ENCODE measurements at regions not wholly inside any gene's neighbourhood (a gene's known extent, or its start where the extent isn't known, plus 50 kb on each side); places are given as distances from the start of the nearest gene placed in this dataset.

DNA sequence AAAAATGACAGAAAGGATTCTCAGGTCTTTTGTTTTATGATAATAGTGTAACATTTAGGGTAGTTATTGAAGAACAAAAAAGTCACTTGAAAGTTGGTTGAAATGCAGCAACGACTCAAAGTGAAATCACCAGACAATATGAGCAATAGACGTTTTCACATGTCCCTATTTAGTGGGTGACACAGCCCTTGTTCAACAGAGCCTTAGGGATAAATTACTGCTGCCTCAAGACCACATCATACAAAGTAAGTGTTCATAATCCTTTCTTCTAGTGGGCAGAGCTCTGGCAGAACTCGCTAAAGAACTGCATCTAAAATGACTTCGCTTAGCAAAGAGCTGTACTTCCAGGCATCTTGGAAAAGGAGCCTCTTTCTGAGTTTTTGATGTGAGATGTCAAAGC is 128.5 kb upstream of the LMNTD1 start:
- no peak for DNase-seq (ENCODE audit: low read depth, low spot score)
- H2AFZ ChIP-seq (ENCODE audit: control insufficient read depth, low read length) = no peak overlapping the region
- no peak overlapping the region for H3K9ac ChIP-seq (ENCODE audit: control insufficient read depth, extremely low read depth, insufficient read depth, low read length)
- peak; percentile 60 for FAIRE-seq
- TF ChIP-seq, protein P1, sequence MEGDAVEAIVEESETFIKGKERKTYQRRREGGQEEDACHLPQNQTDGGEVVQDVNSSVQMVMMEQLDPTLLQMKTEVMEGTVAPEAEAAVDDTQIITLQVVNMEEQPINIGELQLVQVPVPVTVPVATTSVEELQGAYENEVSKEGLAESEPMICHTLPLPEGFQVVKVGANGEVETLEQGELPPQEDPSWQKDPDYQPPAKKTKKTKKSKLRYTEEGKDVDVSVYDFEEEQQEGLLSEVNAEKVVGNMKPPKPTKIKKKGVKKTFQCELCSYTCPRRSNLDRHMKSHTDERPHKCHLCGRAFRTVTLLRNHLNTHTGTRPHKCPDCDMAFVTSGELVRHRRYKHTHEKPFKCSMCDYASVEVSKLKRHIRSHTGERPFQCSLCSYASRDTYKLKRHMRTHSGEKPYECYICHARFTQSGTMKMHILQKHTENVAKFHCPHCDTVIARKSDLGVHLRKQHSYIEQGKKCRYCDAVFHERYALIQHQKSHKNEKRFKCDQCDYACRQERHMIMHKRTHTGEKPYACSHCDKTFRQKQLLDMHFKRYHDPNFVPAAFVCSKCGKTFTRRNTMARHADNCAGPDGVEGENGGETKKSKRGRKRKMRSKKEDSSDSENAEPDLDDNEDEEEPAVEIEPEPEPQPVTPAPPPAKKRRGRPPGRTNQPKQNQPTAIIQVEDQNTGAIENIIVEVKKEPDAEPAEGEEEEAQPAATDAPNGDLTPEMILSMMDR (optimal IDR thresholded peaks at IDR 0.05 in 1 of 3, IDR thresholded peaks at IDR 0.05 in 1 of 3, conservative IDR thresholded peaks at IDR 0.05 in 1 of 3; ENCODE audit: extremely low read depth in 1 of 3, insufficient read depth in 2 of 3, low read length in 3 of 3) = no peak
- no peak for TF ChIP-seq EZH2 (IDR thresholded peaks at IDR 0.05; ENCODE audit: low read length)
- H3K27me3 ChIP-seq (ENCODE audit: control insufficient read depth, extremely low read depth, insufficient read depth, low read length) = no peaks in the 10 kb centered on the region
- H3K4me3 ChIP-seq (ENCODE audit: control insufficient read depth in 2 of 3, extremely low read depth in 1 of 3, insufficient read depth in 2 of 3, low read depth in 1 of 3, low read length in 3 of 3) = no peak overlapping the region
- H3K36me3 ChIP-seq (ENCODE audit: control insufficient read depth in 2 of 2, extremely low read depth in 1 of 2, insufficient read depth in 2 of 2, low read length in 2 of 2) = no peaks in the 10 kb centered on the region
- no peaks in the 10 kb centered on the region for H4K20me1 ChIP-seq (ENCODE audit: control insufficient read depth, extremely low read depth, insufficient read depth, low read length)
- H3K9me3 ChIP-seq (ENCODE audit: control insufficient read depth, low read depth, low read length) = no peaks in the 10 kb centered on the region
- H3K4me2 ChIP-seq (ENCODE audit: control insufficient read depth, extremely low read depth, insufficient read depth, low read depth, low read length) = no peak overlapping the region
- no peaks in the 10 kb centered on the region for H3K4me1 ChIP-seq (ENCODE audit: control insufficient read depth, extremely low read depth, insufficient read depth, low read length)
- H3K79me2 ChIP-seq (ENCODE audit: control insufficient read depth, insufficient read depth, low read length) = no peaks in the 10 kb centered on the region
- H3K27ac ChIP-seq (ENCODE audit: control insufficient read depth, insufficient read depth, low read length) = no peak overlapping the region
- dilution Hi-C loops (cut with MboI; ENCODE audit: extremely low pct_ligation_motif_present, low sequenced_read_pairs) = no loop called here
- no peaks in the 10 kb centered on the region for H3K9me1 ChIP-seq (ENCODE audit: control insufficient read depth, extremely low read depth, insufficient read depth, low read length)

DNA sequence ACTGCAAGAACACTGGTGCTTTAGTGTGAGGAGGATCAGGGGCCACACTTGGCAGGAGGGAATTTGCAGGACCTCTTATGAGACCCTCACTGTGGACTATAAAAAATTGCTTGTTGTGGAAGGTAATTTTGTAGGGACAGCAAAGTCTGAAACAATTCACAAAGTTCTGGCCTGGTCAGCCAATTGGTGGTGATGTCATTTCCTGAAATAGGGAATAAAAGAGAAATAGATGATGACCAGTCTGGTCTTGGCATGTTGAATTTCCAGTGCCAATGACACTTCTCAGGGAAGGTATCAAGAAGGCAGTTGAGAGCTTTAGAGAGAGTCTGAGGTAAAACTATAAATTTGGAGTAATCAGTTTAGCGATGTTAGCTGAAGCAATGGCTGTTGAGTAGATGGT is 129.3 kb upstream of the LMNTD1 start:
- Histone ChIP-seq H3K27me3 (ENCODE audit: control insufficient read depth, extremely low read depth, insufficient read depth, low read length) (no peaks in the 10 kb centered on the region), H3K27ac (ENCODE audit: control insufficient read depth, insufficient read depth, low read length) (no peak overlapping the region), H4K20me1 (ENCODE audit: control insufficient read depth, extremely low read depth, insufficient read depth, low read length) (no peaks in the 10 kb centered on the region), H3K79me2 (ENCODE audit: control insufficient read depth, insufficient read depth, low read length) (no peaks in the 10 kb centered on the region), H3K36me3 (ENCODE audit: control insufficient read depth in 2 of 2, extremely low read depth in 1 of 2, insufficient read depth in 2 of 2, low read length in 2 of 2) (no peaks in the 10 kb centered on the region), H3K9me3 (ENCODE audit: control insufficient read depth, low read depth, low read length) (no peaks in the 10 kb centered on the region), H3K9me1 (ENCODE audit: control insufficient read depth, extremely low read depth, insufficient read depth, low read length) (no peaks in the 10 kb centered on the region), H2AFZ (ENCODE audit: control insufficient read depth, low read length) (no peak overlapping the region), H3K9ac (ENCODE audit: control insufficient read depth, extremely low read depth, insufficient read depth, low read length) (no peak overlapping the region), H3K4me3 (ENCODE audit: control insufficient read depth in 2 of 3, extremely low read depth in 1 of 3, insufficient read depth in 2 of 3, low read depth in 1 of 3, low read length in 3 of 3) (no peak overlapping the region), H3K4me1 (ENCODE audit: control insufficient read depth, extremely low read depth, insufficient read depth, low read length) (no peaks in the 10 kb centered on the region), H3K4me2 (ENCODE audit: control insufficient read depth, extremely low read depth, insufficient read depth, low read depth, low read length) (no peak overlapping the region)
- TF ChIP-seq, protein P1 (optimal IDR thresholded peaks at IDR 0.05 in 1 of 3, IDR thresholded peaks at IDR 0.05 in 1 of 3, conservative IDR thresholded peaks at IDR 0.05 in 1 of 3; ENCODE audit: extremely low read depth in 1 of 3, insufficient read depth in 2 of 3, low read length in 3 of 3) = no peak
- TF ChIP-seq EZH2 (IDR thresholded peaks at IDR 0.05; ENCODE audit: low read length) = no peak
- dilution Hi-C loops (cut with MboI; ENCODE audit: extremely low pct_ligation_motif_present, low sequenced_read_pairs) = no loop called here
- DNase-seq (ENCODE audit: low read depth, low spot score) (no peak), FAIRE-seq (no peak)
